ENCODE measurements at regions not wholly inside any gene's neighbourhood (a gene's known extent, or its start where the extent isn't known, plus 50 kb on each side); places are given as distances from the start of the nearest gene placed in this dataset.
"Not testable (repeated sequence)": the region's sequence is repeated elsewhere in the genome, so short reads cannot be mapped to it uniquely, and the experiment has no call there.

GRCh38 chr14:38001501-38001900 is 206.2 kb upstream of the SSTR1 start:
- DNase-seq: no peak

GRCh38 chr14:38003746-38004609 is 203.7 kb upstream of the SSTR1 start:
- DNase-seq: no peak

- no peak for DNase-seq
Observed at GRCh38 chr14:38004610-38004879, 203.2 kb upstream of the SSTR1 start.

GRCh38 chr14:38011156-38011555 is 196.5 kb upstream of the SSTR1 start:
- DNase-seq: not testable (repeated sequence)

GRCh38 chr14:38012056-38012455 is 195.6 kb upstream of the SSTR1 start:
- DNase-seq: no peak

GRCh38 chr14:38016497-38016896 is 191.2 kb upstream of the SSTR1 start:
- no peak for DNase-seq

GRCh38 chr14:38021861-38022260 is 185.8 kb upstream of the SSTR1 start:
- DNase-seq: no peak

- DNase-seq: no peak
Observed at GRCh38 chr14:38022775-38023174, 184.9 kb upstream of the SSTR1 start.

- DNase-seq: no peak
Observed at GRCh38 chr14:38038171-38038570, 169.5 kb upstream of the SSTR1 start.

GRCh38 chr14:38038986-38039385 is 168.7 kb upstream of the SSTR1 start:
- DNase-seq: no peak

- DNase-seq: no peak
Observed at GRCh38 chr14:38039496-38039895, 168.2 kb upstream of the SSTR1 start.

GRCh38 chr14:38040411-38040810 is 167.3 kb upstream of the SSTR1 start:
- no peak for DNase-seq

- DNase-seq: no peak
Observed at GRCh38 chr14:38042322-38042721, 165.4 kb upstream of the SSTR1 start.

- DNase-seq: no peak
Observed at GRCh38 chr14:38044710-38045109, 163.0 kb upstream of the SSTR1 start.

- DNase-seq: no peak
Observed at GRCh38 chr14:38045461-38045860, 162.2 kb upstream of the SSTR1 start.

GRCh38 chr14:38046160-38046559 is 161.5 kb upstream of the SSTR1 start:
- DNase-seq: no peak

- DNase-seq: no peak
Observed at GRCh38 chr14:38047195-38047902, 160.4 kb upstream of the SSTR1 start.

- no peak for DNase-seq
Observed at GRCh38 chr14:38053666-38054065, 154.0 kb upstream of the SSTR1 start.

GRCh38 chr14:38056270-38056669 is 151.4 kb upstream of the SSTR1 start:
- DNase-seq: no peak

GRCh38 chr14:38062223-38062622 is 145.5 kb upstream of the SSTR1 start:
- not testable (repeated sequence) for DNase-seq

- no peak for DNase-seq
Observed at GRCh38 chr14:38063711-38064320, 143.9 kb upstream of the SSTR1 start.

- DNase-seq: peak in 1 of 4 experiments; percentile 15
Observed at GRCh38 chr14:38065106-38065762, 142.5 kb upstream of the SSTR1 start.

GRCh38 chr14:38070061-38070588 is 137.6 kb upstream of the SSTR1 start:
- no peak for DNase-seq
